SK-N-SH treated with all-trans-retinoic acid at 6 μM for 48 hours (cell line): ENCODE measurements at regions not wholly inside any gene's neighbourhood (a gene's known extent, or its start where the extent isn't known, plus 50 kb on each side); places are given as distances from the start of the nearest gene placed in this dataset.

Source experiments
- BACH2 ChIP-seq: fragments of 250-450 bp; sonication (Bioruptor Pico); IDR thresholded peaks from 2 replicates; pipeline ENCODE4 v1.9.0; 2021; ENCODE audit warnings: mild to moderate bottlenecking, borderline replicate concordance
- TOX ChIP-seq: fragments of 250-450 bp; sonication (Bioruptor Pico); IDR thresholded peaks from 2 replicates; pipeline ENCODE4 v1.8.0; 2021; ENCODE audit warnings: mild to moderate bottlenecking, moderate library complexity, borderline replicate concordance

- no peak for TF ChIP-seq BACH2 (CRISPR knock-in tag)
- TF ChIP-seq TOX (CRISPR knock-in tag) = no peak
These were observed 63.2 kb upstream of the LTA4H start for GRCh38 chr12:96098631-96099030.
